GM12801 (cell line): ENCODE measurements at regions not wholly inside any gene's neighbourhood (a gene's known extent, or its start where the extent isn't known, plus 50 kb on each side); places are given as distances from the start of the nearest gene placed in this dataset.

ENCODE experiments used
- CTCF ChIP-seq: IDR thresholded peaks from one replicate; pipeline ENCODE4 v1.5.1; 2011; ENCODE audit warnings: control low read depth; ENCODE audit not compliant: insufficient read length; ENCODE audit errors: extremely low read depth

- TF ChIP-seq CTCF: no peak
Measured at GRCh38 chr1:29974316-29974724, 738.0 kb downstream of the PTPRU start.

- no peak for TF ChIP-seq CTCF
Measured at GRCh38 chr1:29973406-29973805, 737.1 kb downstream of the PTPRU start.

- TF ChIP-seq CTCF: no peak
Measured at GRCh38 chr1:29972421-29973053, 736.2 kb downstream of the PTPRU start.

- TF ChIP-seq CTCF: no peak
Measured at GRCh38 chr1:29971703-29972102, 735.4 kb downstream of the PTPRU start.

- TF ChIP-seq CTCF: no peak
Measured at GRCh38 chr1:29970747-29971325, 734.5 kb downstream of the PTPRU start.

GRCh38 chr1:29969576-29969975, 733.3 kb downstream of the PTPRU start:
- no peak for TF ChIP-seq CTCF

- TF ChIP-seq CTCF: no peak
Measured at GRCh38 chr1:29967261-29967660, 730.9 kb downstream of the PTPRU start.
